ENCODE measurements at regions not wholly inside any gene's neighbourhood (a gene's known extent, or its start where the extent isn't known, plus 50 kb on each side); places are given as distances from the start of the nearest gene placed in this dataset.

DNA sequence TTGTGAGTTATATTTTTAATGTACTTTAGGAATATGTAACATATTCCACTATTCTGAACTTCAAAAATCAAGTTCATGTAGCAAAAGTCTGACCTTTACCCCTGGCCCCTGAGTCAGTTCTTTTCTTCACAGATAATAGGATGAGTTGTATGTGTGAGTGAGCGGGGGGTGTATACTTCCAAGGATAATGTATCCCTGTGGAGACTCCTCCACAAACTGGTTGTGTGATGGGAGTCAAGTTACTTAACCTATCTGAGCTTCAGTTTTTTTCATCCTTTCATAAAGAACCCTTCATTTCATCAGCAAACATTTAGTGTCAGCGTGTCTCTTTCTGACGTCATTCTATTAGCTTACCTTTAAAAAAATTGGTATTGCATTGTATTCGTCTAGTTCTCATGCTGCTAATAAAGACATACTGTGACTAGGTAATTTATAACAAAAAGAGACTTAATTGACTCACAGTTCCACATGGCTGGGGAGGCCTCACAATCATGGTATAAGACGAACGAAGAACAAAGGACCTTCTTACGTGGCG, 288.1 kb upstream of the GPC6 start:
- no peaks in the 10 kb centered on the region for H3K4me1 ChIP-seq
- ChIA-PET POLR2A (no interaction called here), CTCF (interaction anchor here (1.1 kb wide), 1 partner anchor 214 kb away, joined by 3 read pairs; no protein-coding TSS in a partner anchor)
- H3K27ac ChIP-seq: no peak overlapping the region
- no peak overlapping the region for H3K4me3 ChIP-seq
- no peak overlapping the region for H3K4me2 ChIP-seq
- 62% methylated on average over 8 of the region's 8 CpGs for WGBS (ENCODE audit: missing lambda C conversion rate)
- FAIRE-seq (no peak), ATAC-seq (no peak), DNase-seq (ENCODE audit: low read depth in 1 of 2, low spot score in 1 of 2) (no peak)
- TF ChIP-seq RAD21 (conservative IDR thresholded peaks at IDR 0.05 in 1 of 2, IDR thresholded peaks at IDR 0.05 in 1 of 2) (no peak), SMC3 (IDR thresholded peaks at IDR 0.05) (no peak), JUNB (IDR thresholded peaks at IDR 0.05) (no peak)
- no peaks in the 10 kb centered on the region for H3K9me3 ChIP-seq

DNA sequence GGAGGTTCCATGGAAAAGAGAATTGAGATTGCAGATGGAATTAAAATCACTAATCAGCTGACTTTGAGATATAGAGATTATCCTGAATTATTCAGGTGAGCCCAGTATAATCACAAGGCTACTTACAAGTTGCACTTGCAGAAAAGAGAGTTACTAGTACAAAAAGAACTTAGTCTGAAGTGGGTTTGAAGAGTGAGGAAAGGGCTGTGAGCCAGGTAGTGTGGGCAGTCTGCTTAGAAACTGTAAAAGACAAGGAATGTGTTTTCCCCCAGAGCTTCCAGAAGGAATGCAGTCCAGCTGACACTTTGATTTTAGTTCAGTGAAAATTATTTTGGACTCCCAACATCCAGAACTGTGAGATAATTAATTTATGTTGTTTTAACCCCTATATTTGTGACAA, 285.4 kb upstream of the GPC6 start:
- no peak for FAIRE-seq
- CTCF ChIA-PET: no interaction called here
- Histone ChIP-seq H3K4me3 (no peak overlapping the region), H3K4me1 (no peaks in the 10 kb centered on the region), H3K9me3 (no peaks in the 10 kb centered on the region), H3K27ac (no peak overlapping the region), H3K4me2 (no peak overlapping the region)
- DNase-seq (ENCODE audit: low read depth in 1 of 2, low spot score in 1 of 2): no peak
- no peak for TF ChIP-seq BHLHE40 (IDR thresholded peaks at IDR 0.05; ENCODE audit: low read depth, low read length)
- TF ChIP-seq RCOR1 (IDR thresholded peaks at IDR 0.05; ENCODE audit: low read depth, low read length): no peak
- no peak for TF ChIP-seq FOSB (CRISPR knock-in tag; IDR thresholded peaks at IDR 0.05)
- TF ChIP-seq ESRRA (IDR thresholded peaks at IDR 0.05; ENCODE audit: borderline replicate concordance, low read length): no peak
- TF ChIP-seq NFE2L2 (conservative IDR thresholded peaks at IDR 0.05; ENCODE audit: low read length): no peak
- no peak for TF ChIP-seq SMC3 (IDR thresholded peaks at IDR 0.05)
- TF ChIP-seq, protein P1, sequence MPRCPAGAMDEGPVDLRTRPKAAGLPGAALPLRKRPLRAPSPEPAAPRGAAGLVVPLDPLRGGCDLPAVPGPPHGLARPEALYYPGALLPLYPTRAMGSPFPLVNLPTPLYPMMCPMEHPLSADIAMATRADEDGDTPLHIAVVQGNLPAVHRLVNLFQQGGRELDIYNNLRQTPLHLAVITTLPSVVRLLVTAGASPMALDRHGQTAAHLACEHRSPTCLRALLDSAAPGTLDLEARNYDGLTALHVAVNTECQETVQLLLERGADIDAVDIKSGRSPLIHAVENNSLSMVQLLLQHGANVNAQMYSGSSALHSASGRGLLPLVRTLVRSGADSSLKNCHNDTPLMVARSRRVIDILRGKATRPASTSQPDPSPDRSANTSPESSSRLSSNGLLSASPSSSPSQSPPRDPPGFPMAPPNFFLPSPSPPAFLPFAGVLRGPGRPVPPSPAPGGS (IDR thresholded peaks at IDR 0.05): no peak
- TF ChIP-seq KDM1A (IDR thresholded peaks at IDR 0.05; ENCODE audit: low read depth): no peak
- no peak for TF ChIP-seq EP300 (IDR thresholded peaks at IDR 0.05)
- TF ChIP-seq HOXB5 (CRISPR knock-in tag; IDR thresholded peaks at IDR 0.05): no peak
- TF ChIP-seq NR3C1 (IDR thresholded peaks at IDR 0.05): no peak
- no peak for TF ChIP-seq POLR2A (IDR thresholded peaks at IDR 0.05; ENCODE audit: low read length)
- TF ChIP-seq PHF8 (IDR thresholded peaks at IDR 0.05; ENCODE audit: borderline replicate concordance, low read depth): no peak
- TF ChIP-seq JUNB (IDR thresholded peaks at IDR 0.05): no peak
- no peak for TF ChIP-seq CHD2 (IDR thresholded peaks at IDR 0.05; ENCODE audit: low read length, partially characterized antibody)
- no peak for TF ChIP-seq GATA3 (IDR thresholded peaks at IDR 0.05; ENCODE audit: borderline replicate concordance)
- ATAC-seq: no peak
- POLR2A ChIA-PET: no interaction called here

GRCh38 chr13:92947770-92948434, 278.7 kb upstream of the GPC6 start:
- no peak overlapping the region for H3K27ac ChIP-seq
- TF ChIP-seq TP53 (CRISPR knock-in tag; IDR thresholded peaks at IDR 0.05) (no peak), CHD2 (IDR thresholded peaks at IDR 0.05; ENCODE audit: low read length, partially characterized antibody) (no peak), KDM1A (IDR thresholded peaks at IDR 0.05; ENCODE audit: low read depth) (no peak), BHLHE40 (IDR thresholded peaks at IDR 0.05; ENCODE audit: low read depth, low read length) (no peak), PHF8 (IDR thresholded peaks at IDR 0.05; ENCODE audit: borderline replicate concordance, low read depth) (no peak), HOXA7 (CRISPR knock-in tag; IDR thresholded peaks at IDR 0.05) (no peak), NFE2L2 (conservative IDR thresholded peaks at IDR 0.05; ENCODE audit: low read length) (no peak), ESRRA (IDR thresholded peaks at IDR 0.05; ENCODE audit: borderline replicate concordance, low read length) (no peak), EHF (CRISPR knock-in tag; IDR thresholded peaks at IDR 0.05) (no peak)
- ChIA-PET CTCF (no interaction called here), POLR2A (no interaction called here)
- H3K4me1 ChIP-seq: no peaks in the 10 kb centered on the region
- ATAC-seq (no peak), DNase-seq (ENCODE audit: low read depth in 1 of 2, low spot score in 1 of 2) (no peak), FAIRE-seq (no peak)
- no peaks in the 10 kb centered on the region for H3K9me3 ChIP-seq
- H3K4me3 ChIP-seq: no peak overlapping the region
- 32% methylated on average over 2 of the region's 2 CpGs for whole genome bisulfite sequencing (ENCODE audit: missing lambda C conversion rate)
- H3K4me2 ChIP-seq: no peak overlapping the region

- Histone ChIP-seq H3K4me3 (no peak overlapping the region), H3K27ac (no peak overlapping the region), H3K4me1 (no peaks in the 10 kb centered on the region), H3K4me2 (no peak overlapping the region), H3K9me3 (no peaks in the 10 kb centered on the region)
- FAIRE-seq (no peak), ATAC-seq (no peak), DNase-seq (ENCODE audit: low read depth in 1 of 2, low spot score in 1 of 2) (no peak)
- no peak for TF ChIP-seq NPAS2 (CRISPR knock-in tag; IDR thresholded peaks at IDR 0.05; ENCODE audit: borderline replicate concordance)
- no peak for TF ChIP-seq ZC3H11A (IDR thresholded peaks at IDR 0.05)
- TF ChIP-seq MAFK (IDR thresholded peaks at IDR 0.05; ENCODE audit: partially characterized antibody): peak; percentile 46
- TF ChIP-seq RCOR1 (IDR thresholded peaks at IDR 0.05; ENCODE audit: low read depth, low read length): no peak
- 18% methylated on average over 2 of the region's 2 CpGs for WGBS (ENCODE audit: missing lambda C conversion rate)
- ChIA-PET CTCF (no interaction called here), POLR2A (no interaction called here)
These were observed 275.8 kb upstream of the GPC6 start for GRCh38 chr13:92950771-92951170.

Measured in A549 (cell line).